ENCODE measurements at regions not wholly inside any gene's neighbourhood (a gene's known extent, or its start where the extent isn't known, plus 50 kb on each side); places are given as distances from the start of the nearest gene placed in this dataset.

DNA sequence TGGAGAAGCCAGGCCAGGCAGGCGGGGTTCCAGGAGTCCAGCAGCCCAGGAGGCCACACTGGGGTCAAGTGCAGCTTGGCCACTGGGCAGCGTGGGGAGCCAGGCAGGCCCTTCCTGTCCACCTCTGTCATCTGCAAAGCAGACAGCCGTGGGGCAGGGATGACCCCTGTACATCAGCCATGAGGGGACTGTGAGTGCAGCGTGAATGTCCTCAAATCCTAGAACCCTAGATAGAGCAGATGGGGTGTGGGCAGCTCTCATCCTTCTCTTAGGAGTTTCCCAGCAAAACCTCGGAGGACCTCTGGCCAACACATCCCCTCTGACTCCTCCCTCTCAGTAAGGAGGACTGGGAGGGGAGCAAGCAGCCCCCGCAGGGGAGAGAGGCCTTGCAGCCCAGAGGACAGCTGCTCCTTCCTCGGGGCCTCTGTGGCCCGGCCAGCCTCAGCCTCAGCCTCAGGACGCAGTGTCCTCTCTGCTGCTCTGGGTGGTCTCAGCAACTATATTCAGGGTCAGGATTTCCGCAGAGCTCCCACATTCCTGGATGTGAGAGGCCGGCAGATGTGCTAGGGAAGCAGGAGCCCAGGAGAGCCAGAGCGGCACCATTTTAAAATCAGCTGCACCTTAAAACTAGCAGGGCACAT lies 820.5 kb downstream of the BRD1 start:
- Histone ChIP-seq H2AFZ (ENCODE audit: low read length) (no peak overlapping the region), H3K9me2 (replicated peaks; ENCODE audit: low read depth, low read length) (no peaks in the 10 kb centered on the region), H3K36me3 (ENCODE audit: insufficient read depth, low read length) (no peaks in the 10 kb centered on the region), H3K9me3 (ENCODE audit: insufficient read depth, low read depth, low read length) (peaks cover 8% of the 10 kb centered on the region; the same call in 1 of the 2 replicates), H3K4me3 (ENCODE audit: low read length, poor library complexity, severe bottlenecking) (no peak overlapping the region), H3K4me2 (ENCODE audit: low read depth, low read length, poor library complexity, severe bottlenecking) (no peak overlapping the region), H3K79me2 (ENCODE audit: insufficient read depth, low read length) (no peaks in the 10 kb centered on the region), H3K9ac (ENCODE audit: low read depth, low read length, poor library complexity, severe bottlenecking) (no peak overlapping the region), H3K27me3 (ENCODE audit: insufficient read depth, low read length, poor library complexity, severe bottlenecking) (no peaks in the 10 kb centered on the region), H3K4me1 (ENCODE audit: insufficient read depth, low read length, poor library complexity, severe bottlenecking) (no peaks in the 10 kb centered on the region), H4K20me1 (ENCODE audit: insufficient read depth, low read length, poor library complexity, severe bottlenecking) (no peaks in the 10 kb centered on the region), H3F3A (ENCODE audit: low read depth) (no peaks in the 10 kb centered on the region)
- TF ChIP-seq EZH2phosphoT487 (IDR thresholded peaks at IDR 0.05; ENCODE audit: borderline replicate concordance) (no peak), CTCF (conservative IDR thresholded peaks at IDR 0.05; ENCODE audit: low read length) (no peak)

DNA sequence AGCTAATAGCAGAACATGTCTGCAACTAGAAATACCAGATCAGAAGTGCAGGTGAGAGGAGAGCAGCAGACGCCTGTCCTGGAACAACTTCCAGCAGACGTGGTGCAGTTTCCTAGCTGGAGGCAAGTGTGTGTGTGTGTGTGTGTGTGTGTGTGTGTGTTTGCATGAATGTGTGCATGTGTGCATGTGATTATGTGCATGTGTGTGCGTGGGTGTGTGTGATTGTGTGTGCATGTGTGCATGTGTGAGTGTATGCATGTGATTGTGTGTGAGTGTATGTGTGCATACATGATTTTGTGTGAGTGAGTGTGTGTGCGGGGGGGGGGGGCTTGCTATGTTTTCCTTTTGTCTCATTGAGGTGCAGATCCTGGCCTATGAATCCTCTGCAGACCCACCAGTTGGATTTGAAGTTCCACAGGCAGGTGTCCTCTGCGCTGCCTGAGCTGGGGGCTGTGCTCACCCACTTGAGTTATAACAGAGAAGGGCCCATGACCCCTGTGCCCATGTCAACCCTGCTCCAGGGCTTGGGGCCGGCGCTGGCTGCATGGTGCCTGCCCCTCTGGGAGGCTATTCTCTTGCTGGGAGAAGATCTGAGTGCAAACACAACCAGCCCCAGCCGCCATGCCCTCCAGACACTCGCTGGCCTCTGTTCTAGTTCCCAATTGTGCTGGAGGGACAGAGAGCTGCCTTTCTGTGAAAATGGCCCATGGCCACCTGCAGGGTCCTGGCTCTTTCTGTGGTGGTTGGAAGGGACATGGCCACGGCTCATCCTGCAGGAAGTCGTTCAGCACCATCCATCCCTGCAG lies 821.3 kb downstream of the BRD1 start:
- Histone ChIP-seq H3K9me3 (ENCODE audit: insufficient read depth, low read depth, low read length) (peaks cover 13% of the 10 kb centered on the region; the same call in 1 of the 2 replicates), H4K20me1 (ENCODE audit: insufficient read depth, low read length, poor library complexity, severe bottlenecking) (no peaks in the 10 kb centered on the region), H3K4me3 (ENCODE audit: low read length, poor library complexity, severe bottlenecking) (no peak overlapping the region), H3K36me3 (ENCODE audit: insufficient read depth, low read length) (no peaks in the 10 kb centered on the region), H3K9me2 (replicated peaks; ENCODE audit: low read depth, low read length) (no peaks in the 10 kb centered on the region), H3F3A (ENCODE audit: low read depth) (no peaks in the 10 kb centered on the region), H2AFZ (ENCODE audit: low read length) (no peak overlapping the region), H3K79me2 (ENCODE audit: insufficient read depth, low read length) (no peaks in the 10 kb centered on the region), H3K9ac (ENCODE audit: low read depth, low read length, poor library complexity, severe bottlenecking) (no peak overlapping the region), H3K27me3 (ENCODE audit: insufficient read depth, low read length, poor library complexity, severe bottlenecking) (no peaks in the 10 kb centered on the region), H3K4me1 (ENCODE audit: insufficient read depth, low read length, poor library complexity, severe bottlenecking) (no peaks in the 10 kb centered on the region), H3K4me2 (ENCODE audit: low read depth, low read length, poor library complexity, severe bottlenecking) (no peak overlapping the region)
- TF ChIP-seq CTCF (conservative IDR thresholded peaks at IDR 0.05; ENCODE audit: low read length) (no peak), EZH2phosphoT487 (IDR thresholded peaks at IDR 0.05; ENCODE audit: borderline replicate concordance) (no peak)

- no peaks in the 10 kb centered on the region for H3K4me1 ChIP-seq (ENCODE audit: insufficient read depth, low read length, poor library complexity, severe bottlenecking)
- no peak overlapping the region for H3K9ac ChIP-seq (ENCODE audit: low read depth, low read length, poor library complexity, severe bottlenecking)
- no peak overlapping the region for H3K4me2 ChIP-seq (ENCODE audit: low read depth, low read length, poor library complexity, severe bottlenecking)
- H3K9me3 ChIP-seq (ENCODE audit: insufficient read depth, low read depth, low read length) = peaks cover 13% of the 10 kb centered on the region; the same call in 1 of the 2 replicates
- no peak overlapping the region for H3K4me3 ChIP-seq (ENCODE audit: low read length, poor library complexity, severe bottlenecking)
- no peak for TF ChIP-seq CTCF (conservative IDR thresholded peaks at IDR 0.05; ENCODE audit: low read length)
- H3K79me2 ChIP-seq (ENCODE audit: insufficient read depth, low read length) = no peaks in the 10 kb centered on the region
- H3F3A ChIP-seq (ENCODE audit: low read depth) = no peaks in the 10 kb centered on the region
- H2AFZ ChIP-seq (ENCODE audit: low read length) = no peak overlapping the region
- no peaks in the 10 kb centered on the region for H3K36me3 ChIP-seq (ENCODE audit: insufficient read depth, low read length)
- H3K9me2 ChIP-seq (replicated peaks; ENCODE audit: low read depth, low read length) = no peaks in the 10 kb centered on the region
- H3K27me3 ChIP-seq (ENCODE audit: insufficient read depth, low read length, poor library complexity, severe bottlenecking) = no peaks in the 10 kb centered on the region
- no peaks in the 10 kb centered on the region for H4K20me1 ChIP-seq (ENCODE audit: insufficient read depth, low read length, poor library complexity, severe bottlenecking)
Measured at GRCh38 chr22:49005557-49005956, 822.1 kb downstream of the BRD1 start.
